ENCODE measurements at regions not wholly inside any gene's neighbourhood (a gene's known extent, or its start where the extent isn't known, plus 50 kb on each side); places are given as distances from the start of the nearest gene placed in this dataset.

DNA sequence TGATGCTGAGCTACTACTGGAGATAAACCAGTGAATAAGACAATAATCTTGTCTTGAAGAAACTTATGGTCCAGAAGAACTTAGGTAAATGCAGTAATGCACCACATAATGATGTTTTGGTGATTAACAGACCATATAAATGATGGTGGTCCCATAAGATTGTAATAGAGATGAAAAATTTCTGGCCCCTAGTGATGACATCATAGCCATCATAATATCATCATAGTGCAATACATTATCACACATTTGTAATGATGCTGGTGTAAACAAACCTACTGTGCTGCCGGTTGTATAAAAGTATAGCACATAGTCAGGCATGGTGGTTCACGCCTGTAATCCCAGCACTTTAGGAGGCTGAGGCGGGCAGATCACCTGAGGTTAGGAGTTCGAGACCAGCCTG is 846.8 kb downstream of the FSTL5 start:
- Histone ChIP-seq H4K20me1 (ENCODE audit: low read depth, low read length) (no peaks in the 10 kb centered on the region), H3K27ac (ENCODE audit: low read depth, low read length) (no peak overlapping the region), H3K79me2 (ENCODE audit: insufficient read depth, low read length) (no peaks in the 10 kb centered on the region), H3K9ac (ENCODE audit: low read length) (no peak overlapping the region), H3K36me3 (ENCODE audit: low read length) (no peaks in the 10 kb centered on the region), H3K27me3 (ENCODE audit: low read length) (no peaks in the 10 kb centered on the region), H2AFZ (ENCODE audit: low read depth, low read length, severe bottlenecking) (no peak overlapping the region), H3K4me2 (ENCODE audit: low read depth, low read length, poor library complexity, severe bottlenecking) (no peak overlapping the region), H3F3A (ENCODE audit: insufficient read depth) (no peaks in the 10 kb centered on the region), H3K4me3 (ENCODE audit: insufficient read depth, low read length, poor library complexity, severe bottlenecking) (no peak overlapping the region), H3K9me2 (replicated peaks; ENCODE audit: insufficient read depth, low read length) (no peaks in the 10 kb centered on the region), H3K9me3 (ENCODE audit: insufficient read depth, low read length) (no peaks in the 10 kb centered on the region)
- no peak for TF ChIP-seq EZH2phosphoT487 (conservative IDR thresholded peaks at IDR 0.05; ENCODE audit: low read length)
- TF ChIP-seq, protein P1, sequence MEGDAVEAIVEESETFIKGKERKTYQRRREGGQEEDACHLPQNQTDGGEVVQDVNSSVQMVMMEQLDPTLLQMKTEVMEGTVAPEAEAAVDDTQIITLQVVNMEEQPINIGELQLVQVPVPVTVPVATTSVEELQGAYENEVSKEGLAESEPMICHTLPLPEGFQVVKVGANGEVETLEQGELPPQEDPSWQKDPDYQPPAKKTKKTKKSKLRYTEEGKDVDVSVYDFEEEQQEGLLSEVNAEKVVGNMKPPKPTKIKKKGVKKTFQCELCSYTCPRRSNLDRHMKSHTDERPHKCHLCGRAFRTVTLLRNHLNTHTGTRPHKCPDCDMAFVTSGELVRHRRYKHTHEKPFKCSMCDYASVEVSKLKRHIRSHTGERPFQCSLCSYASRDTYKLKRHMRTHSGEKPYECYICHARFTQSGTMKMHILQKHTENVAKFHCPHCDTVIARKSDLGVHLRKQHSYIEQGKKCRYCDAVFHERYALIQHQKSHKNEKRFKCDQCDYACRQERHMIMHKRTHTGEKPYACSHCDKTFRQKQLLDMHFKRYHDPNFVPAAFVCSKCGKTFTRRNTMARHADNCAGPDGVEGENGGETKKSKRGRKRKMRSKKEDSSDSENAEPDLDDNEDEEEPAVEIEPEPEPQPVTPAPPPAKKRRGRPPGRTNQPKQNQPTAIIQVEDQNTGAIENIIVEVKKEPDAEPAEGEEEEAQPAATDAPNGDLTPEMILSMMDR (IDR thresholded peaks at IDR 0.05; ENCODE audit: insufficient read depth, low read length, poor library complexity, severe bottlenecking) = no peak

DNA sequence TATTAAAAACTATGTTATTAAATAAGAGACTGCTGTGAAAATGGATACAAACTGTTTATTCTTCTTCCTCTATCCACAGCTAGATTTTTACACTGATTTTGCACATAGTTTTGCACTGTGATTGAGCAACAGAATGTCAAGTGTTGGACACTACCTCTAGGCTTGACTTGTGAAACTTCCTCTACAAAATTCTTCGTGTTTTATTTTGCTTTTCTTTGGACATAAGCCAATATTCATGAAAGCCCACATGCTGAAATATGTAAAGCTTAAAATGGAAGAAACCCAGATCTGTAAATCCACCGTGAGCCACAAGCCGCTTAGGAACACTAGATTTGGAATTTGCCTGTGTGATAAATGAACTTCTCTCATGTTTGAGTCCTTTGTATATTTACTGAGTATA is 849.4 kb downstream of the FSTL5 start:
- H3K27ac ChIP-seq (ENCODE audit: low read depth, low read length) = no peak overlapping the region
- H3K36me3 ChIP-seq (ENCODE audit: low read length) = no peaks in the 10 kb centered on the region
- H3K27me3 ChIP-seq (ENCODE audit: low read length) = no peaks in the 10 kb centered on the region
- H3K79me2 ChIP-seq (ENCODE audit: insufficient read depth, low read length) = no peaks in the 10 kb centered on the region
- no peaks in the 10 kb centered on the region for H3K9me3 ChIP-seq (ENCODE audit: insufficient read depth, low read length)
- no peak overlapping the region for H3K4me2 ChIP-seq (ENCODE audit: low read depth, low read length, poor library complexity, severe bottlenecking)
- H3K9ac ChIP-seq (ENCODE audit: low read length) = no peak overlapping the region
- no peaks in the 10 kb centered on the region for H3K9me2 ChIP-seq (replicated peaks; ENCODE audit: insufficient read depth, low read length)
- H2AFZ ChIP-seq (ENCODE audit: low read depth, low read length, severe bottlenecking) = no peak overlapping the region
- H3F3A ChIP-seq (ENCODE audit: insufficient read depth) = no peaks in the 10 kb centered on the region
- no peak overlapping the region for H3K4me3 ChIP-seq (ENCODE audit: insufficient read depth, low read length, poor library complexity, severe bottlenecking)
- TF ChIP-seq, protein P1 (IDR thresholded peaks at IDR 0.05; ENCODE audit: insufficient read depth, low read length, poor library complexity, severe bottlenecking) = no peak
- no peak for TF ChIP-seq EZH2phosphoT487 (conservative IDR thresholded peaks at IDR 0.05; ENCODE audit: low read length)
- H4K20me1 ChIP-seq (ENCODE audit: low read depth, low read length) = no peaks in the 10 kb centered on the region

DNA sequence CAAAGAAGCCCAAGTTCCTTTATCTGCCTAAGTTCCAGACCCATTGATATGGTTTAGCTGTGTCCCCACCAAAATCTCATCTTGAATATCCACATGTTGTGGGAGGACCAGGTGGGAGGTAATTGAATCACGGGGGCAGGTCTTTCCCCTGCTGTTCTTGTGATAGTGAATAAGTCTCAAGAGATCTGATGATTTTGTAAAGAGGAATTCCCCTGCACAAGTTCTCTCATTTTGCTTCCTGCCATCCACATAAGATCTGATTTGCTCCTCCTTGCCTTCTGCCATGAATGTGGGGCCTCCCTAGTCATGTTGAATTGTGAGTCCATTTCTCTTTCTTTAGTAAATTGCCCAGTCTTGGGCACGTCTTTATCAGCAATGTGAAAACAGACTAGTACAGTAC is 860.2 kb downstream of the FSTL5 start:
- H3K9ac ChIP-seq (ENCODE audit: low read length) = no peak overlapping the region

DNA sequence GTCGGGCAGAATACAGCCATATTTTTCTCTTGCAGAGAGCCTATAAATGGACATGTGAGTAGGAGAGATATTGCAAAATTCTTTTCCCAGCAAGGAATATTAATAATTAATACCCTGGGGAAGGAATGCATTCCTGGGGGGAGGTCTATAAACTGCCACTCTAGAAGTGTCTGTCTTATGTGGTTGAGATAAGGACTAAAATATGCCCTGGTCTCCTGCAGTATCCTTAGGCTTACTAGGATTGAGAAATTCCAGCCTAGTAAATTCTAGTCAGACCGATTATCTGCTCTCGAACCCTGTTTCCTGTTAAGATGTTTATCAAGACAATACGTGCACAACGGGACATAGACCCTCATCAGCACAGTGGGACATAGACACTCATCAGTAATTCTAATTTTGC is 872.6 kb downstream of the FSTL5 start:
- Histone ChIP-seq H3K4me2 (ENCODE audit: low read depth, low read length, poor library complexity, severe bottlenecking) (no peak overlapping the region), H3K9ac (ENCODE audit: low read length) (no peak overlapping the region), H3K9me3 (ENCODE audit: insufficient read depth, low read length) (no peaks in the 10 kb centered on the region), H3K4me3 (ENCODE audit: insufficient read depth, low read length, poor library complexity, severe bottlenecking) (no peak overlapping the region), H3K27me3 (ENCODE audit: low read length) (no peaks in the 10 kb centered on the region), H3K9me2 (replicated peaks; ENCODE audit: insufficient read depth, low read length) (no peaks in the 10 kb centered on the region), H3F3A (ENCODE audit: insufficient read depth) (no peaks in the 10 kb centered on the region), H3K27ac (ENCODE audit: low read depth, low read length) (no peak overlapping the region), H4K20me1 (ENCODE audit: low read depth, low read length) (no peaks in the 10 kb centered on the region), H3K36me3 (ENCODE audit: low read length) (no peaks in the 10 kb centered on the region), H2AFZ (ENCODE audit: low read depth, low read length, severe bottlenecking) (no peak overlapping the region), H3K79me2 (ENCODE audit: insufficient read depth, low read length) (no peaks in the 10 kb centered on the region)
- no peak for TF ChIP-seq EZH2phosphoT487 (conservative IDR thresholded peaks at IDR 0.05; ENCODE audit: low read length)
- TF ChIP-seq, protein P1 (IDR thresholded peaks at IDR 0.05; ENCODE audit: insufficient read depth, low read length, poor library complexity, severe bottlenecking) = no peak

More for the DNA sequence above, 860.2 kb downstream of the FSTL5 start:
- H3K36me3 ChIP-seq (ENCODE audit: low read length) = no peaks in the 10 kb centered on the region
- H3K9me3 ChIP-seq (ENCODE audit: insufficient read depth, low read length) = no peaks in the 10 kb centered on the region
- no peaks in the 10 kb centered on the region for H3K79me2 ChIP-seq (ENCODE audit: insufficient read depth, low read length)
- H4K20me1 ChIP-seq (ENCODE audit: low read depth, low read length) = no peaks in the 10 kb centered on the region
- H3K27me3 ChIP-seq (ENCODE audit: low read length) = no peaks in the 10 kb centered on the region
- no peaks in the 10 kb centered on the region for H3F3A ChIP-seq (ENCODE audit: insufficient read depth)
- no peak overlapping the region for H3K4me2 ChIP-seq (ENCODE audit: low read depth, low read length, poor library complexity, severe bottlenecking)
- no peak overlapping the region for H3K4me3 ChIP-seq (ENCODE audit: insufficient read depth, low read length, poor library complexity, severe bottlenecking)
- no peak overlapping the region for H3K27ac ChIP-seq (ENCODE audit: low read depth, low read length)
- no peaks in the 10 kb centered on the region for H3K9me2 ChIP-seq (replicated peaks; ENCODE audit: insufficient read depth, low read length)
- TF ChIP-seq EZH2phosphoT487 (conservative IDR thresholded peaks at IDR 0.05; ENCODE audit: low read length) = no peak
- H2AFZ ChIP-seq (ENCODE audit: low read depth, low read length, severe bottlenecking) = no peak overlapping the region
